MCF 10A (cell line): ENCODE measurements at regions not wholly inside any gene's neighbourhood (a gene's known extent, or its start where the extent isn't known, plus 50 kb on each side); places are given as distances from the start of the nearest gene placed in this dataset.

Experiments used
- BruUV-seq: library from RNA; stranded (reverse); fragments of 400-500 nt; replicated peaks from 2 replicates; lab custom pipeline; 2021; lab: Mats Ljungman, UMichigan
- CTCF ChIA-PET: fragments of 300-600 bp; sonication (Branson Sonifier 250); formaldehyde crosslinking; extraction: SDS; loops from one replicate; lab custom pipeline; 2021; ENCODE audit warnings: antibody characterized with exemption, inconsistent platforms; lab: Yijun Ruan, JAX
- POLR2A ChIA-PET: fragments of 300-600, 350-650 bp; sonication (Branson Sonifier 250); formaldehyde crosslinking; extraction: SDS; loops from one replicate; lab custom pipeline; 2020; ENCODE audit warnings: antibody characterized with exemption, inconsistent platforms; lab: Yijun Ruan, JAX
- DNase-seq: peaks from one replicate; pipeline ENCODE4 v3.0.0-alpha.2; 2018; ENCODE audit not compliant: unreplicated experiment
- H3K27ac Mint-ChIP-seq: one replicate; pipeline ENCODE4 v1.8.0; 2022; ENCODE audit warnings: mild to moderate bottlenecking, low read depth, mixed read lengths; ENCODE audit not compliant: unreplicated experiment
- H3K27me3 Mint-ChIP-seq: one replicate; pipeline ENCODE4 v1.8.0; 2022; ENCODE audit warnings: mixed read lengths; ENCODE audit not compliant: insufficient read depth, unreplicated experiment
- H3K36me3 Mint-ChIP-seq: one replicate; pipeline ENCODE4 v1.8.0; 2022; ENCODE audit warnings: mild to moderate bottlenecking, moderate library complexity, mixed read lengths; ENCODE audit not compliant: insufficient read depth, unreplicated experiment
- H3K4me1 Mint-ChIP-seq: one replicate; pipeline ENCODE4 v1.8.0; 2022; ENCODE audit warnings: mixed read lengths; ENCODE audit not compliant: insufficient read depth, unreplicated experiment
- H3K4me3 Mint-ChIP-seq: one replicate; pipeline ENCODE4 v1.8.0; 2022; ENCODE audit warnings: mild to moderate bottlenecking, moderate library complexity, mixed read lengths; ENCODE audit not compliant: unreplicated experiment
- H3K9me3 Mint-ChIP-seq: one replicate; pipeline ENCODE4 v1.8.0; 2022; ENCODE audit warnings: mixed read lengths; ENCODE audit not compliant: unreplicated experiment
- intact Hi-C: fragments of 100-400 bp; cut with micrococcal nuclease; formaldehyde crosslinking; loops from 2 replicates; pipeline ENCODE4 v1.14.1; 2022
- TF ChIP-seq, protein P1 (sequence below): fragments of 200-600 bp; IDR thresholded peaks from one replicate; pipeline ENCODE4 v1.8.0; 2022; ENCODE audit warnings: antibody characterized with exemption, mild to moderate bottlenecking; ENCODE audit not compliant: unreplicated experiment

- intact Hi-C loops: no loop called here
- peak; percentile 35 for DNase-seq
- no peak overlapping the region for H3K27ac Mint-ChIP-seq
- no peaks in the 10 kb centered on the region for H3K4me1 Mint-ChIP-seq
- no peaks in the 10 kb centered on the region for H3K9me3 Mint-ChIP-seq
- H3K27me3 Mint-ChIP-seq: no peaks in the 10 kb centered on the region
- POLR2A ChIA-PET: interaction anchor here (0.6 to 6.0 kb wide), 28 partner anchors 8 to 1280 kb away, joined by 3 to 88 read pairs (median 5); no protein-coding TSS in a partner anchor
- BruUV-seq: TSS peak; percentile 25
- H3K36me3 Mint-ChIP-seq: no peaks in the 10 kb centered on the region
- H3K4me3 Mint-ChIP-seq: no peak overlapping the region
- TF ChIP-seq, protein P1, sequence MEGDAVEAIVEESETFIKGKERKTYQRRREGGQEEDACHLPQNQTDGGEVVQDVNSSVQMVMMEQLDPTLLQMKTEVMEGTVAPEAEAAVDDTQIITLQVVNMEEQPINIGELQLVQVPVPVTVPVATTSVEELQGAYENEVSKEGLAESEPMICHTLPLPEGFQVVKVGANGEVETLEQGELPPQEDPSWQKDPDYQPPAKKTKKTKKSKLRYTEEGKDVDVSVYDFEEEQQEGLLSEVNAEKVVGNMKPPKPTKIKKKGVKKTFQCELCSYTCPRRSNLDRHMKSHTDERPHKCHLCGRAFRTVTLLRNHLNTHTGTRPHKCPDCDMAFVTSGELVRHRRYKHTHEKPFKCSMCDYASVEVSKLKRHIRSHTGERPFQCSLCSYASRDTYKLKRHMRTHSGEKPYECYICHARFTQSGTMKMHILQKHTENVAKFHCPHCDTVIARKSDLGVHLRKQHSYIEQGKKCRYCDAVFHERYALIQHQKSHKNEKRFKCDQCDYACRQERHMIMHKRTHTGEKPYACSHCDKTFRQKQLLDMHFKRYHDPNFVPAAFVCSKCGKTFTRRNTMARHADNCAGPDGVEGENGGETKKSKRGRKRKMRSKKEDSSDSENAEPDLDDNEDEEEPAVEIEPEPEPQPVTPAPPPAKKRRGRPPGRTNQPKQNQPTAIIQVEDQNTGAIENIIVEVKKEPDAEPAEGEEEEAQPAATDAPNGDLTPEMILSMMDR: no peak
- CTCF ChIA-PET: interaction anchor here (0.6 to 3.9 kb wide), 11 partner anchors 10 to 954 kb away, joined by 3 to 15 read pairs (median 3); no protein-coding TSS in a partner anchor
These were observed 134.3 kb upstream of the C11orf58 start for GRCh38 chr11:16603890-16604793.

- Mint-ChIP-seq H3K4me3 (no peak overlapping the region), H3K9me3 (no peaks in the 10 kb centered on the region), H3K4me1 (no peaks in the 10 kb centered on the region), H3K27me3 (no peaks in the 10 kb centered on the region), H3K27ac (no peak overlapping the region), H3K36me3 (no peaks in the 10 kb centered on the region)
- TF ChIP-seq, protein P1: no peak
- DNase-seq: no peak
- ChIA-PET POLR2A (interaction anchor here (0.5 to 5.0 kb wide), 3 partner anchors 135 to 1279 kb away, joined by 3 to 43 read pairs (median 4); no protein-coding TSS in a partner anchor), CTCF (interaction anchor here (0.7 to 1.9 kb wide), 4 partner anchors 11 to 953 kb away, joined by 3 to 5 read pairs (median 3); no protein-coding TSS in a partner anchor)
- BruUV-seq: no TSS peak
- intact Hi-C loops: no loop called here
These were observed 135.2 kb upstream of the C11orf58 start for GRCh38 chr11:16603245-16603644.

GRCh38 chr11:16598906-16599305 is 139.5 kb upstream of the C11orf58 start:
- intact Hi-C loops: no loop called here
- CTCF ChIA-PET: interaction anchor here (0.7 kb wide), 1 partner anchor 54 kb away, joined by 3 read pairs; no protein-coding TSS in a partner anchor
- POLR2A ChIA-PET: no interaction called here
- DNase-seq: no peak
- Mint-ChIP-seq H3K27me3 (no peaks in the 10 kb centered on the region), H3K27ac (no peak overlapping the region), H3K36me3 (no peaks in the 10 kb centered on the region), H3K9me3 (no peaks in the 10 kb centered on the region), H3K4me3 (no peak overlapping the region), H3K4me1 (no peaks in the 10 kb centered on the region)
- TF ChIP-seq, protein P1: no peak
- BruUV-seq: no TSS peak

DNA sequence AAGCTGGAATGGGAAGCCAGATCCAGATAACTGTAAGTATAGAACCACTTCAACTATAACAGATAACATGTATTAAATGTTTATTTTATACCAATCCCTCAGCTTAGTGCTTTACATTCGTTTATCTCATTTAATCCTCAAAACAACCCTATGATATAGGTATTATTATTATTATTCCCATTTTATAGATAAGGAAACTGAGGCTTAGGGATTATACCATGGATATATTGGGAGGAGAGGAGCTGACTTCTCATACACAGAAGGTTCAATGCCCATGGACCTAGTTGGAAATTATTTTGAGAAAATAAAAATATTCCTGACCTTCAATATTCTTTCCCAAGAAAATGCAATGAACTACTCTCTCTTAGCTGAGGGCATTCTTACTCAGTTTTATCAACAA is 140.4 kb upstream of the C11orf58 start:
- Mint-ChIP-seq H3K9me3 (no peaks in the 10 kb centered on the region), H3K4me3 (no peak overlapping the region), H3K27ac (no peak overlapping the region), H3K27me3 (no peaks in the 10 kb centered on the region), H3K36me3 (no peaks in the 10 kb centered on the region), H3K4me1 (no peaks in the 10 kb centered on the region)
- CTCF ChIA-PET: no interaction called here
- POLR2A ChIA-PET: interaction anchor here (1.2 kb wide), 1 partner anchor 11 kb away, joined by 3 read pairs; no protein-coding TSS in a partner anchor
- DNase-seq: no peak
- intact Hi-C loops: no loop called here
- TF ChIP-seq, protein P1: no peak
- BruUV-seq: no TSS peak
